Upper lobe of right lung (tissue), 1 donor: ENCODE measurements at regions not wholly inside any gene's neighbourhood (a gene's known extent, or its start where the extent isn't known, plus 50 kb on each side); places are given as distances from the start of the nearest gene placed in this dataset.

Experiments
- ATAC-seq: fragments of 200-7000 bp; cut with Tn5 transposase; one replicate; pipeline ENCODE4 v1.9.1; 2020; ENCODE audit warnings: mild to moderate bottlenecking, moderate library complexity
- DNase-seq: peaks from one replicate; pipeline ENCODE4 v3.0.0-alpha.2; 2020
- H3K27ac ChIP-seq: fragments of 200-600 bp; one replicate; pipeline ENCODE4 v1.8.0; 2022
- H3K27me3 ChIP-seq: fragments of 200-600 bp; one replicate; pipeline ENCODE4 v1.8.0; 2022; ENCODE audit warnings: mild to moderate bottlenecking
- H3K36me3 ChIP-seq: fragments of 200-600 bp; one replicate; pipeline ENCODE4 v1.8.0; 2022
- H3K4me1 ChIP-seq: fragments of 200-600 bp; one replicate; pipeline ENCODE4 v1.8.0; 2022
- H3K4me3 ChIP-seq: fragments of 200-600 bp; one replicate; pipeline ENCODE4 v1.8.0; 2022; ENCODE audit warnings: mild to moderate bottlenecking
- H3K9me3 ChIP-seq: fragments of 200-600 bp; one replicate; pipeline ENCODE4 v1.8.0; 2022
- CTCF ChIP-seq: fragments of 200-600 bp; IDR thresholded peaks from one replicate; pipeline ENCODE4 v1.8.0; 2022; ENCODE audit warnings: antibody characterized with exemption
- intact Hi-C: fragments of 100-400 bp; cut with DNase I; formaldehyde crosslinking; loops from one replicate; pipeline ENCODE4 v1.11.0; 2022
- donor health status: DM: no; HTN: yes; CAD: no; lungs with severe emphysema.

GRCh38 chr3:157956176-157956575 lies 150.0 kb downstream of the SHOX2 start:
- no peak for TF ChIP-seq CTCF
- intact Hi-C loops, result no loop called here
- no peaks in the 10 kb centered on the region for H3K9me3 ChIP-seq
- H3K27me3 ChIP-seq, result no peaks in the 10 kb centered on the region
- H3K4me1 ChIP-seq, result no peaks in the 10 kb centered on the region
- ATAC-seq (no peak), DNase-seq (no peak)
- H3K4me3 ChIP-seq, result no peak overlapping the region
- H3K36me3 ChIP-seq, result no peaks in the 10 kb centered on the region
- H3K27ac ChIP-seq, result no peak overlapping the region

- DNase-seq (no peak), ATAC-seq (no peak)
- no peak for TF ChIP-seq CTCF
- Histone ChIP-seq H3K9me3 (no peaks in the 10 kb centered on the region), H3K4me1 (no peaks in the 10 kb centered on the region), H3K27ac (no peak overlapping the region), H3K36me3 (no peaks in the 10 kb centered on the region), H3K4me3 (no peak overlapping the region), H3K27me3 (no peaks in the 10 kb centered on the region)
- intact Hi-C loops, result no loop called here
Observed at GRCh38 chr3:157953565-157953964, 152.7 kb downstream of the SHOX2 start.

GRCh38 chr3:157948605-157949383 lies 157.4 kb downstream of the SHOX2 start:
- H3K9me3 ChIP-seq, result no peaks in the 10 kb centered on the region
- DNase-seq (no peak), ATAC-seq (no peak)
- intact Hi-C loops, result no loop called here
- H3K4me1 ChIP-seq, result no peaks in the 10 kb centered on the region
- H3K4me3 ChIP-seq, result no peak overlapping the region
- no peaks in the 10 kb centered on the region for H3K27me3 ChIP-seq
- TF ChIP-seq CTCF, result no peak
- no peaks in the 10 kb centered on the region for H3K36me3 ChIP-seq
- no peak overlapping the region for H3K27ac ChIP-seq

GRCh38 chr3:157939166-157939565 lies 167.1 kb downstream of the SHOX2 start:
- DNase-seq (no peak), ATAC-seq (no peak)
- TF ChIP-seq CTCF, result no peak
- Histone ChIP-seq H3K36me3 (no peaks in the 10 kb centered on the region), H3K27ac (no peak overlapping the region), H3K9me3 (no peaks in the 10 kb centered on the region), H3K27me3 (no peaks in the 10 kb centered on the region), H3K4me3 (no peak overlapping the region), H3K4me1 (no peaks in the 10 kb centered on the region)
- intact Hi-C loops, result no loop called here

GRCh38 chr3:157938154-157938779 lies 168.0 kb downstream of the SHOX2 start:
- no peaks in the 10 kb centered on the region for H3K9me3 ChIP-seq
- no peaks in the 10 kb centered on the region for H3K27me3 ChIP-seq
- H3K27ac ChIP-seq, result no peak overlapping the region
- no peaks in the 10 kb centered on the region for H3K4me1 ChIP-seq
- ATAC-seq, result no peak
- intact Hi-C loops, result no loop called here
- no peak for DNase-seq
- no peaks in the 10 kb centered on the region for H3K36me3 ChIP-seq
- no peak overlapping the region for H3K4me3 ChIP-seq
- TF ChIP-seq CTCF, result no peak
